GM21360 (cell line): ENCODE measurements at regions not wholly inside any gene's neighbourhood (a gene's known extent, or its start where the extent isn't known, plus 50 kb on each side); places are given as distances from the start of the nearest gene placed in this dataset.

Source experiments
- ATAC-seq: cut with Tn5 transposase; IDR thresholded peaks from one replicate; pipeline ENCODE4 v1.9.1; 2021; ENCODE audit warnings: mild to moderate bottlenecking, moderate library complexity; ENCODE audit not compliant: unreplicated experiment

DNA sequence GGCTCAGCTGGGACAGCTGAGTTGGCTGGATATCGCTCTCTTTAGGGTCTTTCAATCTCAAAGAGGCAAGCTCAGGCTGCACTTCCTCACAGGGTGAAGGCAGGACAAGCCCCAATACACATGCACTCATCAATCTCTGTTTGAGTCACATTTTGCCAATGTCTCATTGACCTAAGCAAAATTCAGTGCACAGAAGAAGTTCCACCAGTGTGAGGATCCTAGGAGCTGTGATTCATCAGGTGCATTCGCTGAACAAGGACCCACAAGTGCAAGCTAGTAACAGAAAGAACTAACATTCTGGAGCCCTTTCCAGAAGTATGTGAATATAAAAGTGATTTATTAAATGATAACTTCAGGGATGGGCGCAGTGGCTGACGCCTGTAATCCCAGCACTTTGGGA is 477.2 kb downstream of the GPAM start:
- no peak for ATAC-seq

DNA sequence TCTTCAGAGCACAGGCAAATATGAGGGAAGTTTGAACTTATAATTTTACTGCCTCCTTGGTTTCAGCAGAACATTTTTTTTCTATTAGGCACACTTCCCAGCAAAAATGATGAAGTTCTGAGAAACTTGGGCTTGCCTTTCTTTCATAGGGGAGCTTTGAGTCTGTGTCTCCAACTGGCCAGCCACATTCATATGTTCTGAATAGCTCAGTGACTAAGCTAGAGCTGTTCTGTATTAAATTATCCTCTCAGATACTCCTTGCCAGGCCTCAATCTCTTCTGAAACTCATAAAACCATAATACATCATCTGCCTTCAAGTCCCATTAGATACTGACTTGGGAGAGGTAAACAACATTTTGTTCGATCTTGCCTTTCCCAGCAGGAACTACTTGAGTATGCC is 476.5 kb downstream of the GPAM start:
- no peak for ATAC-seq

DNA sequence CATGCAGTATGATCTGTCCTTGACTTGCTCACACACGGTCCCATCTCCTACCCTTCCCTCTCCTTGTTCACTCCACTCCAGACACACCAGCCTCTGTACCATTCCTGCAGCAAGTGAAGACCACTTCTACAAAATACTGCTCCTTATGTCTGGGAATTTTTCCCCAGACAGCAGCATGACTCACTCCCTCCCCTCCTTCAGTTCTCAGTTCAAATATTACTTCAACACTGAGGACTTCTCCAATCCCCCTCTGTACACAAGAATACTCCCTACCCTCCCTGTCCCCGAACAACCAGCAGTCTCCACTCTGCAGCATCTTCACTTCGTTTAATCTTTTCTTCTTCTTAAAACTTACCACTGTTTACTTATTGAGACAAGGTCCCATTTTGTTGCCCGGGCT is 474.0 kb downstream of the GPAM start:
- no peak for ATAC-seq

DNA sequence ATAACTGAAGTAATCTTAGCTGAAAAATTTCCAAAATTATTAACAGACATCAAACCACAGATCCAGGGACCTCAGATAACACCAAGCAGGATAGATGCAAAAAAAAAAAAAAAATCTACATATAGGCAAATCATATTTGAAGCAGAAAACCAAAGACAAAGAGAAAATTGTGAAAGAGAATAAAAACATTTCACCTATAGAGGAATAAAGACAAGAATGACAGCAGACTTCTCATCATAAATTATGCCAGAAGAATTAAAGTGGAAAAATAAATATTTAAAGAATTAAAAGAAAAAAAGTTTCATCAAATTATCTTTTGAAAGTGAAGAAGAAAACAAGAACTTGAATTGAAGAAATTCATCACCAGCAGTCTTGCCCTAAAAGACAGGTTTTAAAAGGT is 467.5 kb downstream of the GPAM start:
- ATAC-seq: no peak

DNA sequence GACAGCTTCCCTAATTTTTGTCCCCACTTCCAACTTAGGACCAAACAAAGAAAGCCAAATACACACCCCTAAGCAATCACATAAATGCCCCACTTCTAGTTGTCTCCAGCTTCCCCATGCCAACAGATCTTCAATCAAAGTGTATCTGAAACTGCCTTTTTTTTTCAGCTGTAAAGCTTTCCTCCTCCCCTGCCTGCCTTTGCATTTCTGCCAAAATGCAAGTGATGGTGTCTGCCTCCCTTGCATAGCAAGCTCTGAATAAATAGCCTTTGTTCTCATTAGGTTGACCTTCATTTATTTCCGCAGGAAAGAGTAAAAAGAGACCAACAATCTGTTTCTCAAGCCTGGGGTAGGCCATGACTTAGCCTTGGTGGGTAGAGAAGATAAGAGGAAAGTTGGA is 459.4 kb downstream of the GPAM start:
- no peak for ATAC-seq

DNA sequence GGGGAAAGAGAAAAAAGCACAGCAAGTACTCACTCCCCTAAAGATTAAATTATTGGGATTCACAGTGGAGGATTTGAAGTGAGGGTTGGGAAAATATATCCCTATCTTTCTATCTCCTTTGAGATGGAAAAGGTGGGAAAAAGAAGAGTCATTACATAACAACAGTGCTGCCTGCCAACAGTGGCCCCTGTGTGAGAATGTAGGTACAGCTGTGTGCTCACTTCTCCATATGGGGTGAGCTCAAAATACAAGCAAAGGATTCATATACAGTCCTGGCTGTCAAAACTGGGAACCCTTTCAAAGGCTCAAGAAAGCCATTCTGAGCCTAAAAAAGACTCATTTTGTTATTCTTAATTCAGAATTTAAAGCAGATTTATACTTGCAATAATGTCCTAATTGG is 458.5 kb downstream of the GPAM start:
- no peak for ATAC-seq

DNA sequence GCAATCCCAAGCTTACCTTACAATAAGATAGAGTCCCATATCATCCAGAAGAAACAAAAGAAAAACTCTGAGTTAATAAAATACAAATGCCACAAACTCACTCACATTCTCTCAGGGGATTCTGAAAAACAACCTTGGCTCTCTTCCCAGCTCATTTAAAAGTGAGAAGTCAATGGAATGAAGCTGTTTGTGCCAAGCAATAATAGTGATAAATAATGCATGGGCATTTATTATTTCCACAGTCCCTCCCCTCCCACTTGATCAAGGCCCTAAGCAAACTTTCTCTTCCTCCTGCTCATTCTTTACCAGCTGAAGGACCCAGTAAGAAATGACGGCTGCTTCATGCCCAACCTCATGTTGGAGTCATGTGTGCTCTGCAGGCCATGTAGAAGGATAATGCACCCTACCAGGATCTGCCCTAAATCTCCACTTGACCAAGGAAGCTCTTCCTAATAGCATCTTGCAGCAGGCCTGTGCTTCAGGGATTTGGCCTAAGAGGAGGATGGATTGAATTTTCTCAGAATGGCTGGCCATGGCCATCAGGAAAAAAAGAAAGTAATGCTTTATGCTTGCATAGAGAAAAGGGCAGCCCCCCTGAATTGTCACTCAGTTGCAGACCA is 451.3 kb downstream of the GPAM start:
- no peak for ATAC-seq

DNA sequence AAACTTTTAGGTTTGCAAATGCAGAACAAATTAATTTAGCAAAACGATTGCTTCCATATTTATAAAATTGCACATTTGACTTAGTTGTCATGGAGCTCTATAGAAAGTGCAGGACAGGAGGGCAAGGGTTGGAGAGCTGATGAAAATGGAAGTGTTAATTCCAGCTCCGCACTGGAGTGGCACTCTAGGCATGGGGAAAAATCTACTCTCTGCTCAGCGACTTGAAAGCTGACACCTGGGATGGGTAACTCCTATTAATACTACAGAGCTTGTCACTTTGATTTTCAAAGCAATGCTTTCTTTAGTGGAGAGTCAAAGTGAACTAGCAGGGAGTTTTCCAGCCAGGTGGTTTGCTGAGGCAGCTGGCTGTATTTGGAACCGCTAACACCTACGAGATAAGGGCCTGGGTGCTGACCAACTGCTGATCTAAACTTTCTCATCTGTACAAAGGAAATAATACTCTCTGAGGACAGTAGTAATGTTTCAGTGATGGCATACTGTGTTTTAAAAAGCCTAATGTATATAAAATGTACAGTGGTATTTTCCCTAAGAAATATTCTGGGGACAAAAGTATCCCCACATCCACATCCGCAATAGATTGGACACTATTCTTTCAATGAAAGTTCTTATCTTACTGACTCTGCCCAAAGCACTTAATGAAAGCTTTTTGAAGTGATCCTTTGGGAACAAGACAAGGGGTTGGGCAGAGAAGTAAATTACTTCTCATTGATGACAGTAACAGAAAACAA is 444.3 kb downstream of the GPAM start:
- ATAC-seq: no peak

DNA sequence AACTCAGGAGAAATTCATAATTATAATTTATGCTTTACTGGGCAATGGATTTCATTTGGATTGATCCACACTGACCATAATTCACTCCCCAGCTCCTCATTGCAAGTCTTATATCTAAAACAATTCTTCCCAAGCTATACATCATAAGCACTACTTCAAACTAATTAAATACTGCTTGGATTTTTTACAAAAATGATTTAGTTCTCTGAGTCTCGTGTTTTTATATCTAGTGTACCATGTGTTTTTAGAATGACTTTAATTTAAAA is 443.8 kb downstream of the GPAM start:
- ATAC-seq: no peak

DNA sequence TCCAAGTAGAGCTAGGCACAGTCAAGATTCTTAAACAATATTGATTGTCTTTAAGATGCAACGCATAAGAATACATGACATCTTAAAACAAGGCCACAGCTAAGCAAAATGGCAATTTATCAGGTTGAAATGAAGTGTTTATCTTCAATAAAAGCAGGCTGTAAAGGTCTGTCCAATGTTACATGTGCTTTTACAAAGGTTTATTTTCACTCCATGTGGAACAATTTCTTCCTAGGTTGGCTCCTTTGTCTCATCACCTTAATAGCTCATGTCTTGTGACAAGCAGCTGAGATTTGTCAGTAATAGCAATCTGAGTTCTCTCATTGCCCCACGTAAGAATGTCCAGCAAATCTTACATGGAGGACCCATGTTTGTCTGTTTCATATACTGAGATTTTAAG is 437.6 kb downstream of the GPAM start:
- no peak for ATAC-seq

DNA sequence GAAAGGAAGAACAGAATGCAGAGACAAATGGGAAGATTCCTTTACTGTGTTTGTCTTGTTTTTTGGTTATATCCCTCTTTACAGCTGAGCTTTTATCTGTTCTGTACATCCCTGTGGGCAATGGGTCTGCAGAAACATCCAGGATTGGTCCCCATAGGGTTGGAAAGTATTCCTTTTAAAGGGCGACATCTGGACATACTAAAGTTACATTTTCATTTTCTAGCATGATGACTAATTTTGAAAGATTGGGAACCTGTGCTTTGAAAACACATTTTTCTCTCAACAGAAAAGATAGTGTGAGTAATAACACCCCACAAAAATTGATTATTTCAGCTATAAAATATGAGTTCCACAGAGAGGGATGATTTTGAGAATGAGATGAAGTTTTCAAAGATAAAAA is 435.8 kb downstream of the GPAM start:
- no peak for ATAC-seq

DNA sequence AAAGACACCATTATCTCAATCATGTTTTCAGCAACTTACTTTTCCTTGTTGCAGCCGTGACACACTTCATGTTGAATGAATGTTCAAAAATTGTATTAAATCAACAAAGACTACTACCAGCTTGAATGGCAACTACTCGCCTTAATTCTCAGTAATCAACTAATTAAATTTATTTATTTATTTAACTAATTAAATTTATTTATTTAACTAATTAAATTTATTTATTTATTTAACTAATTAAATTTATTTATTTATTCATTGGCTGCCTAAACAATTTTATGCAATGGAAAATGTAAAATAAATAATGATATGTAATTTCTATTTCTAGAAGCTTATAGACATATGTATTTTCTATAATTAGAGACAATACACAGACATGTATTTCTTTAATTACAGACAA is 435.4 kb downstream of the GPAM start:
- no peak for ATAC-seq

DNA sequence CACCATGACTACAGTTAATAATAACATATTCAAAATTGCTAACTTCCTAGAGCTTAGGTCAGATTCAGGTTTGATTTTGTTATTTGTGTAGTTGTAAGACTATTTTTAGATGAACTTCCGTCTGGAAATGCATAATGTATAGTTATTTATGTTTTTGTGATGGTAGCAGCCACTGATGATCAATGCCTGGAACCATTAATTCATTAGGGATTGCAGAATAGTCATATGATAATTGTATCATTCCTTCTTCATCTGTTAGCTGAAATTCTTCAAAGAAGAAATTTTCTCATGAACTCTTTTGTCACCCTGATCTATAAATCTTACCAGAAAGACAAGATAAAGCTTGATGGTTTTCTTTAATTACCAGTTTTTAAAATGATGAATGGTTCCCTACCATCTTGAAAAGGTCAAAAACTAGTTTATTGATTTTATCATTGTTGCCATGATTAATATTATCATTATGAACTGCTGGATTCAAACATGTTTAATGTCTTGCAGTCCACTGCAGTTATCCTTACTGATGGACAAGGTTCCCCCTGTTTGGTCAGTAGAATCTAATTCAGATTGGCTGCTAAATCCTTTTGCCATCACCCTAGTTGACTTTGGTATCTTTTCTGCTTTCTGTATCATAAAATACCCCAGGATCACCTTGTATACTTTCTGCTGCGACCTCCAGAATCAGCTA is 433.3 kb downstream of the GPAM start:
- ATAC-seq: no peak

DNA sequence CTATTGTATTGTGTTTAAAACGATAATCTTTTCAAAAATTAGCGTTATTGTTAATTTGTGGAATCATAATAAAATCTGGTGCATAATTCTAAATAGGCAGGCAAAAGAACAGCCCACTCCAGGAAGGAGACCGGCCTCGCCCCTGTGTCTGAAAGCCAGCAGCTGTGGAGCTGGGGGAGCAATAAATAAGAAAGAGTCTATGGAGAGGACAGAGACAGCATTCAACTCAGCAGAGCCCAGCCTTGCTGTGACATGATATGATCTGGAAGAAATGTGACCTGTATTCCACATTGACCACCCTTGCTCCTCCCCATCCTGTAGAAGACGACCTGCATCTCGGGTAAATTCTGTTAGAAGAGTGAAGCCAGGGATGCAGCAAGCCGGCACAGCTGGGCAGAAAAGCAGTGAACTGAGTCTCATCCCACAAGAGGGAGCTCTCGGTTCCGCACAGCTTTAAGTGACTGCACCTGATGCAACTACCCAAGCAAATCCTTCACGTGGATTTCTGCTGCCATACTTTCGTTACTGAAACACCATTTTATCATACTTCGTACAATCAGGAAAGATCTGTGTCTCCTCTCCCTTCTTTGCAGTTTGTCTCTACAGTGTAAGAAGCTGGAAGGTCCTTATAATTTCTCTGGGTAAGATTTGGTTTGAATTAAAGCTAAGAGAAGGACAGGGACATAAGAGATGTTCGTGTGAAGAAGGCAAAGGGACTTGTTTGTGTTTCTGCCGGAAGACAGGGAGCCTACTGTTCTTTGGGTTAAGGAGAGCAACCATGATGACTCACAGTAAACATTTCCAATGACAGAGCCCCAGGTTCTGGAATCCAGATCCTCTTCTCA is 427.1 kb downstream of the GPAM start:
- ATAC-seq: peak; percentile 87

DNA sequence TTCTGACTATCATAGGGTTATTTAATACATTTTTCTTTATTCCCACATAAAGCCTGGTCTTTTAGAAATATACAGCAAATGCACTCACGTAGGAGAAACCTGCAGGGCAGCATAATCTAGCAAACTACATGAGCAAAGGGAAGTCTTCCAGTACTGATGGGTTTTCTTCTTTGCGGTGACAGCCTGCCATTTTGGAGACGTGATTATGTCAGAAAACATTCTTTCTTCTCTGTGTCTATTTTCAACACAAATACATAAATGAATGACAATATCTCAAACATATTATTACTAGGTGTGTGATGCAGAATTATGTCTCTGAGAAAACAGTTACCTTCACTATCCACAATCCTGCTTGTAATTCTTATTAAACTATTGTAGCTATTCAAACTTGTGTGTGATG is 425.0 kb downstream of the GPAM start:
- ATAC-seq: no peak

DNA sequence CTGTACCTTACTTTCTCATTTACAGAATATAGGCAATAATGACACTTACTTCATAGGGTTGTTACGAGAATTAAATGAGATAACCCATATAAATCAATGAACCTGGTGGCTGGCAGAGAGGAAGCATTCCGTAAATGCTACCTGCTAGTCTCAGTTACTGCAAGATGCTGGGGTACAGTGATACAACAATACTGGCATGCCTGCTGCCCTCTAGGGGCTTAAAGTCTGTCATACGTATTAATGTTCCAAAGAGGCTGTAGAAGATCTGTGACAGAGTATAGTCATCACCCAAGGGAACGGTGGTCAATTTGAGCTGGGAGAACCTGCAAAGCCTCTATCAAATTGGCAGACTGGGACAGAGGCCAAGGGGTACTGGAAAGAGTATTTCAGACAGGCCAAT is 421.5 kb downstream of the GPAM start:
- no peak for ATAC-seq

DNA sequence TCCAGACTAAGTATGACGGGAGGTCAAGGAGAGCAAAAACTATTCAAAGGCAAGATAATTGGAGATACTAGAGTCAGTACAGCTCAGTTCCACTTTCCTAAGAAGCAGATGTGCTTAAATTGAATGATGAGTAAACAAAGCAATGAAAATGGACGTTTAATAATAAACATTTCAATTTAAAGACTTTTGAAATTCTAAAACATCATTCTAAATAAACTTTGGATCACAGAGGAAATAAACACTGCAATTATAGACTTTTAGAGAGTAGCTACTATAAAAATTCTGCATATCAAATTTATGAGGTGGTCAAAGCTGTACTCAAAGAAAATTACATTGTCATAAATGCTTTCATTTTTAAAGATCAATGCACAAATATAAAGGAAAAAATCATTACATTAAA is 418.3 kb downstream of the GPAM start:
- ATAC-seq: no peak

DNA sequence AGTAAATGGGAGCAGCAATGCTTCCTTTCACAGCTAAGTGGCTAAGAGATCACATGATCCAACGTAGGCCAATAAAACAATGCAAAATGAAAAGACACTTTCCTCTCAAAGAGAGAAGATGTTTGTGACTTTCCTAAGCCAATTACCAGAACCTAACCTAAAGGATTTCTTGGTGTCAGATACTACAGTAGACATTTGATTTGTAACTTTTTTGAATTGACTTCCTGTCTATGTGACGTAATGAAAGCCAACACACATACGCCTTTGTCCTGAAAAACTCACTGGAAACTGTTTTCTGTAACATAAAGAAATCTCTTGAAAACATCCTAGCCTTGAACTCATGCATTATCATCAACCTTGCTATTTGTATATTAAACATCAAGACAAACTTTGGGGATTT is 417.1 kb downstream of the GPAM start:
- no peak for ATAC-seq

DNA sequence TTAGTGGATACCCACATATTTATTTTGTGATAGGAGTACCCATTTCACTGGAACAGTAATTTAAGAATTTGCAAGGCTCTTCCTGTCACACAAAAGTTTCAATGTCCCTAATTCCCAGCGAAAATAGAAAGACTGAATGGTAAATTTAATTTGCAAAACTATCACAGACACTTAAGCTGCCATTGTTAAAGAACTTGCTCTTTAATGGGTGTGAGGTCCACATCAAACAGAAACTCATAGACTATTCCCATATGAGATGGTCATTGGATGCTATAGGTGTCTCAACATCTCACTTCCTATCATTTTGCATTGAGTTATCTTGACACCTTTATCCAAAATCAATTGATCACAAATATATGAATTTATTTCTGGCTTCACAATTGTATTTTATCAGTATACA is 415.9 kb downstream of the GPAM start:
- no peak for ATAC-seq

DNA sequence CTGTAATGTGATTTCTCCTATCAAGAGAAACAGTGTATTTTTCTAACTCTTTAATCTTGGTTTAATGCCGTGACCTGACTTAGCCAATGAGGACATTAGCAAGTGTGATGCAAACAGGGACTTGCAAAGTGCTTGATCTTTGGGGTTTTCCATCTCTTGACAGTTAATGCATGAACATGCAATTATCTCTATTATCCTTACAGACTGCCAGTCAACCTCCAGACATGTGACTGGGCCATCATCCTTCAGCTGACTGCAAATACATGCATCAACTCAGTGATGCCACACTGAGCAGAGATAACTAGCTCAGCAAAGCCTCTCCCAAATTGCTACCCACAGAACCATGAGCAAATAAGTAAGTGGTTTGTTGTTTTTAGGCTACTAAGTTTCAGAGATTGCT is 409.6 kb downstream of the GPAM start:
- no peak for ATAC-seq

DNA sequence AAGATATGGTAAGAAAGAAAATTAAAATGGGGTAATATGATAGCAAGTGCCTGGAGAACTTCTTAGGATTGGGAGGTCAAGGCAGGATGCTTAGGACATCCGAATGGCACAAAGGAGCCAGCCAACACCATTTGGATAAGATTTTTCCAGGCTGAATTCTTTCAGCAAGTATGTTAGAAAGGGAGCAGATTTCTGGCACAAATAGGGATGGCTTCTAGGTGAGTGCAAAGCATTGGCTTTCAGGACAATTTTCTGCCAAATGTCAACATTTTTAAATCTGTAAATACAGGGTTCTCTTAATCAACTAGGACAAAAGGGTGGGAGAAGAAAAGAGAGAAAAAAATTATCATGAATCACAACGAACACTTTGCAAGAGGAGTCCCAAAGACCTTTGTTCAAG is 409.1 kb downstream of the GPAM start:
- ATAC-seq: no peak

DNA sequence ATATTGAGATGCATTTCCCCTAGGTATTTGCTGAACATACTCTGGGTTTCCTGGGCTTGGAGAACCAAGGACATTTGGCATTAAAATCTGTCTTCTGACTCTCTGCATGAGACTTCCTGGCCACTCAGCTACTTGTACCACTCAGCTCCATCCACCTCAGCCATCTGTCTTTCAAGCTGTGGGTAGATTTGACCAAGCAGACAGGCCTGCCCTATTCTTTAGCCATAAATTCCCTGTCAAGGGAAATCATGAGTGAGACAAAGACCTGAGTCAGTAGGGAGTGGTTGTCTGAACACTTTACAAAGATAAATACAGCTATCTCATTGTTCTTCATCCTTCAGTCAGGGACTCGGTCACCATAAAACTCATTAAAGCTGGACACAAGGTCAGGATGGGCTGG is 399.1 kb downstream of the GPAM start:
- ATAC-seq: no peak
